Liver (tissue), 8 donors: ENCODE measurements at regions not wholly inside any gene's neighbourhood (a gene's known extent, or its start where the extent isn't known, plus 50 kb on each side); places are given as distances from the start of the nearest gene placed in this dataset.

ENCODE experiments used
- DNase-seq: peaks from one replicate; pipeline ENCODE4 v3.0.0-alpha.2; 2017; ENCODE audit warnings: low spot score
- H3K27ac ChIP-seq, 2 donors: one replicate each; pipeline ENCODE4 v1.7.0; 2013; ENCODE audit warnings: inconsistent platforms in 2 of 2, low read length in 2 of 2, control low read depth in 1 of 2, low read depth in 1 of 2, mild to moderate bottlenecking in 1 of 2
- H3K27me3 ChIP-seq, 4 donors: one replicate each; pipeline versions ENCODE4 v1.6.1 to v1.7.0; 2013; ENCODE audit warnings: low read length in 3 of 4, inconsistent platforms in 1 of 4, mild to moderate bottlenecking in 1 of 4, moderate library complexity in 1 of 4; ENCODE audit not compliant: control insufficient read depth in 4 of 4, insufficient read depth in 4 of 4
- H3K36me3 ChIP-seq, 4 donors: one replicate each; pipeline versions ENCODE4 v1.6.1 to v1.7.0; 2013; ENCODE audit warnings: low read length in 3 of 4, mild to moderate bottlenecking in 3 of 4, low read depth in 1 of 4, moderate library complexity in 1 of 4; ENCODE audit not compliant: control insufficient read depth in 4 of 4, insufficient read depth in 3 of 4
- H3K4me1 ChIP-seq, 4 donors: one replicate each; pipeline versions ENCODE4 v1.6.1 to v1.7.0; 2013; ENCODE audit warnings: low read length in 3 of 4, mild to moderate bottlenecking in 3 of 4, moderate library complexity in 1 of 4; ENCODE audit not compliant: control insufficient read depth in 4 of 4, insufficient read depth in 4 of 4
- H3K4me3 ChIP-seq, 3 donors: one replicate each; pipeline versions ENCODE4 v1.6.1 to v1.7.0; 2013; ENCODE audit warnings: low read length in 3 of 3, control low read depth in 1 of 3, low read depth in 1 of 3, mild to moderate bottlenecking in 1 of 3
- H3K9ac ChIP-seq, 2 donors: one replicate each; pipeline ENCODE4 v1.7.0; 2013; ENCODE audit warnings: low read length in 2 of 2, mild to moderate bottlenecking in 2 of 2, moderate library complexity in 2 of 2, control low read depth in 1 of 2, low read depth in 1 of 2
- H3K9me3 ChIP-seq, 4 donors: one replicate each; pipeline versions ENCODE4 v1.6.1 to v1.7.0; 2013; ENCODE audit warnings: low read length in 3 of 4; ENCODE audit not compliant: control insufficient read depth in 4 of 4
- FOXA1 ChIP-seq: IDR thresholded peaks from 2 replicates; pipeline ENCODE4 v1.6.1; 2016; ENCODE audit warnings: antibody characterized with exemption
- FOXA2 ChIP-seq: IDR thresholded peaks from 2 replicates; pipeline ENCODE4 v1.6.1; 2016; ENCODE audit warnings: antibody characterized with exemption
- GABPA ChIP-seq, 2 donors: IDR thresholded peaks in 1 of 2; conservative IDR thresholded peaks in 1 of 2; 2 replicates each; pipeline ENCODE4 v1.6.1; 2016; ENCODE audit warnings: antibody characterized with exemption in 2 of 2, mild to moderate bottlenecking in 1 of 2, moderate library complexity in 1 of 2
- HNF4A ChIP-seq, 2 donors: conservative IDR thresholded peaks; 2 replicates each; pipeline ENCODE4 v1.6.1; 2016; ENCODE audit warnings: antibody characterized with exemption in 2 of 2, mild to moderate bottlenecking in 2 of 2
- HNF4G ChIP-seq: IDR thresholded peaks from 2 replicates; pipeline ENCODE4 v1.6.1; 2016; ENCODE audit warnings: antibody characterized with exemption
- JUND ChIP-seq, 2 donors: IDR thresholded peaks; 2 replicates each; pipeline ENCODE4 v1.6.1; 2016; ENCODE audit warnings: antibody characterized with exemption in 2 of 2
- NR2F2 ChIP-seq: IDR thresholded peaks from 2 replicates; pipeline ENCODE4 v1.6.1; 2016; ENCODE audit warnings: antibody characterized with exemption
- RAD21 ChIP-seq, 2 donors: IDR thresholded peaks; 2 replicates each; pipeline ENCODE4 v1.6.1; 2016; ENCODE audit warnings: antibody characterized with exemption in 2 of 2, mild to moderate bottlenecking in 2 of 2
- RXRA ChIP-seq, 2 donors: IDR thresholded peaks; 2 replicates each; pipeline ENCODE4 v1.6.1; 2017 to 2018; ENCODE audit warnings: antibody characterized with exemption in 2 of 2, mild to moderate bottlenecking in 1 of 2
- SP1 ChIP-seq: IDR thresholded peaks from 2 replicates; pipeline ENCODE4 v1.6.1; 2018; ENCODE audit warnings: antibody characterized with exemption, mild to moderate bottlenecking
- TAF1 ChIP-seq: conservative IDR thresholded peaks from 2 replicates; pipeline ENCODE4 v1.6.1; 2016; ENCODE audit warnings: antibody characterized with exemption, mild to moderate bottlenecking
- YY1 ChIP-seq: IDR thresholded peaks from 2 replicates; pipeline ENCODE4 v1.6.1; 2016; ENCODE audit warnings: antibody characterized with exemption, mild to moderate bottlenecking
- WGBS: extraction: QIAGEN DNeasy Blood & Tissue Kit; methylation state at CpG from one replicate; pipeline ENCODE4 v1.1.7; 2013; 5-methylcytosine and 5-hydroxymethylcytosine counted together
- TF ChIP-seq, protein P1 (sequence below): fragments of 150-350 bp; IDR thresholded peaks from 2 replicates; pipeline ENCODE4 v1.5.1; 2017; ENCODE audit warnings: improper control_type of control experiment, low read depth, low read length; ENCODE audit not compliant: missing input control
- TF ChIP-seq, protein P2 (sequence below): IDR thresholded peaks from 2 replicates; pipeline ENCODE4 v1.6.1; 2016; ENCODE audit warnings: antibody characterized with exemption
- TF ChIP-seq, protein P3 (sequence below): IDR thresholded peaks from 2 replicates; pipeline ENCODE4 v1.6.1; 2016; ENCODE audit warnings: antibody characterized with exemption
- TF ChIP-seq, protein P4 (sequence below): IDR thresholded peaks from 2 replicates; pipeline ENCODE4 v1.6.1; 2016; ENCODE audit warnings: antibody characterized with exemption
- donor health status: healthy.
- donor health status: healthy.
- donor health status: healthy.
- donor health status: healthy.
- donor health status: healthy.

DNA sequence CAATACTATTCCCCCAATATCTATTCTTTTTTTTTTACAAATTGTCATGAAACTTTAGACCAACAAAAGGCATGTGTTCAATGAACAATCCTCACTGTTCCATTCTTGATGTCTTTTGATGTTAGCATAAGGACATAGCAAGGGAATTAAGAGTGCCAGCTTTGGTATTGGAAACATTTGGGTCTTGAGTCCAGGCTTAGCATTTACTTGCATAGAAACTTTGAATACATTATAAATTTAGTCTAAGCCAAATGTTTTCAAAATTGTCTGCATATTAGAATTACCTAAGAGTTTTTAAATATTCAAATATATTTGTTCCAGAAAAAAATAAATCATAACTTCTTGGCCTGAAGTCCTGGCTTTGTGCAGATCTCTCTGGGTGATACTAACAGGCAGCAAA is 406.5 kb downstream of the LRFN5 start (continued):
- TF ChIP-seq, protein P1, sequence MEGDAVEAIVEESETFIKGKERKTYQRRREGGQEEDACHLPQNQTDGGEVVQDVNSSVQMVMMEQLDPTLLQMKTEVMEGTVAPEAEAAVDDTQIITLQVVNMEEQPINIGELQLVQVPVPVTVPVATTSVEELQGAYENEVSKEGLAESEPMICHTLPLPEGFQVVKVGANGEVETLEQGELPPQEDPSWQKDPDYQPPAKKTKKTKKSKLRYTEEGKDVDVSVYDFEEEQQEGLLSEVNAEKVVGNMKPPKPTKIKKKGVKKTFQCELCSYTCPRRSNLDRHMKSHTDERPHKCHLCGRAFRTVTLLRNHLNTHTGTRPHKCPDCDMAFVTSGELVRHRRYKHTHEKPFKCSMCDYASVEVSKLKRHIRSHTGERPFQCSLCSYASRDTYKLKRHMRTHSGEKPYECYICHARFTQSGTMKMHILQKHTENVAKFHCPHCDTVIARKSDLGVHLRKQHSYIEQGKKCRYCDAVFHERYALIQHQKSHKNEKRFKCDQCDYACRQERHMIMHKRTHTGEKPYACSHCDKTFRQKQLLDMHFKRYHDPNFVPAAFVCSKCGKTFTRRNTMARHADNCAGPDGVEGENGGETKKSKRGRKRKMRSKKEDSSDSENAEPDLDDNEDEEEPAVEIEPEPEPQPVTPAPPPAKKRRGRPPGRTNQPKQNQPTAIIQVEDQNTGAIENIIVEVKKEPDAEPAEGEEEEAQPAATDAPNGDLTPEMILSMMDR, result no peak
- no peak for TF ChIP-seq HNF4G

DNA sequence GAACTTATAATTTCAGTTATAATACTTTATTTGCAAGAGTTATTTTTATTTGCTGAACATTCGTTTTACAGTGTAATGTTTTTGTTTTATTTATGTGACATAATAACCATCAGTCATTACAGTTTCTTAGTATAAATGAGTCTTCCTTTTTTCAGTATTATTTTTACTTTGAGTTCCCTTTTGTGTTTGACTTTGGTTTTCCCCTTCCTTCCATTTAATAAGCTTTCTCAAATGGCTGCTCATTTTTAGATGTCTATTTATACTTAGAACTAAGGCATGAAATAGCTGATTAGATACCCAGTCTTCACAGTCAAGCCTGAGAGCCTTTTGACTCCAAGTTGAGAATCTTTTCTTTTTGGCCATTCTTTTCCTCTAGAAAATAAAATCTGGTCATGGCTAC is 404.5 kb downstream of the LRFN5 start:
- Histone ChIP-seq H3K36me3 (no peaks in the 10 kb centered on the region), H3K27me3 (no peaks in the 10 kb centered on the region), H3K9ac (no peak overlapping the region), H3K9me3 (no peaks in the 10 kb centered on the region), H3K4me3 (no peak overlapping the region), H3K27ac (no peak overlapping the region), H3K4me1 (no peaks in the 10 kb centered on the region)
- TF ChIP-seq, protein P2, sequence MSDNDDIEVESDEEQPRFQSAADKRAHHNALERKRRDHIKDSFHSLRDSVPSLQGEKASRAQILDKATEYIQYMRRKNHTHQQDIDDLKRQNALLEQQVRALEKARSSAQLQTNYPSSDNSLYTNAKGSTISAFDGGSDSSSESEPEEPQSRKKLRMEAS, result no peak
- TF ChIP-seq SP1 (no peak), JUND (IDR thresholded peaks at IDR 0.05) (no peak)
- 18% methylated on average over 1 of the region's 1 CpG for WGBS
- DNase-seq, result no peak

DNA sequence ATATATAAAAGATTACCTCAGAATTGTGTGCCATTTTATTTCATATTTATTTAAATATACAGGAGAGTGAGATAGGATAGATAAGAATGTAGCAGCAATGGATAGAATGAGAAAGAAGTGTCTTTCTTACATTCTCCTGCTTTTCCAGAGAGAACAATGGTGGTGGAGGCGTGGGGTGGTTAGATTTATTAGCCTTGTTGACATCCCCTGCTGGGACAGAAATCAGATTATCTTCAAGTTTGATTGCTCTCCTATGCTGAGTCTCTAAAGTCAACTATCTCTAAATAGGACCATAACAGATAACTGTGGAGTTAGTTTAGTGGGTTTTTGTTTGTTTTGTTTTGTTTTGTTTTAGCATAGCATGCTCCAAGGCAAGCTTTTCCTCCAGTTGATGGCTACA is 397.6 kb downstream of the LRFN5 start:
- Histone ChIP-seq H3K4me1 (no peaks in the 10 kb centered on the region), H3K36me3 (no peaks in the 10 kb centered on the region), H3K9ac (no peak overlapping the region), H3K4me3 (no peak overlapping the region), H3K27ac (no peak overlapping the region), H3K9me3 (no peaks in the 10 kb centered on the region), H3K27me3 (no peaks in the 10 kb centered on the region)
- WGBS, result 26% methylated on average over 1 of the region's 1 CpG
- no peak for DNase-seq
- no peak for TF ChIP-seq TAF1
- no peak for TF ChIP-seq HNF4G
- no peak for TF ChIP-seq RXRA (IDR thresholded peaks at IDR 0.05)
- TF ChIP-seq GABPA (IDR thresholded peaks at IDR 0.05 in 1 of 2, conservative IDR thresholded peaks at IDR 0.05 in 1 of 2), result no peak
- TF ChIP-seq, protein P3, sequence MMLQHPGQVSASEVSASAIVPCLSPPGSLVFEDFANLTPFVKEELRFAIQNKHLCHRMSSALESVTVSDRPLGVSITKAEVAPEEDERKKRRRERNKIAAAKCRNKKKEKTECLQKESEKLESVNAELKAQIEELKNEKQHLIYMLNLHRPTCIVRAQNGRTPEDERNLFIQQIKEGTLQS, result no peak
- no peak for TF ChIP-seq RAD21 (IDR thresholded peaks at IDR 0.05)
- TF ChIP-seq YY1, result no peak
- no peak for TF ChIP-seq FOXA2
- no peak for TF ChIP-seq SP1
- TF ChIP-seq NR2F2, result no peak
- no peak for TF ChIP-seq JUND (IDR thresholded peaks at IDR 0.05)
- no peak for TF ChIP-seq HNF4A (conservative IDR thresholded peaks at IDR 0.05)
- TF ChIP-seq FOXA1, result no peak

DNA sequence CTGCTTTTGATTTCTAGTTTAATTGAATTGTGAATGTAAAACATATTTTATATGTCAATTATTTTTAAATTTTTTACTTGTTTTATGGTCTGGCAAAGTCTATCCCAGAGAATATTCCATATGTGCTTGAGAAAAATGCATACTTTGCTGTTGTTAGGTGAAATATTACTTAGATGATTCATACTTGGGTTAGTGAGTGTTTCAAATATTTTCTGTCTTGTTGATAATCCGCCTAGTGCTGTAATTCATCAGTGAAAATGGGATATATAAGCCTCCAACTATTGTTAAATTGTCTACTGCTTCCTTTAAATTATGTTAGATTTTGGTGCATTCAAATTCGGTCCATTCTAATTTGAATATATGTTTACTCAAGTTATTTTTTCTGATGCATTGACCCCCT is 395.5 kb downstream of the LRFN5 start:
- no peaks in the 10 kb centered on the region for H3K36me3 ChIP-seq
- DNase-seq, result no peak
- 55% methylated on average over 2 of the region's 2 CpGs for WGBS
- H3K27ac ChIP-seq, result no peak overlapping the region
- no peaks in the 10 kb centered on the region for H3K9me3 ChIP-seq
- no peak overlapping the region for H3K9ac ChIP-seq
- H3K27me3 ChIP-seq, result no peaks in the 10 kb centered on the region
- H3K4me1 ChIP-seq, result no peaks in the 10 kb centered on the region
- H3K4me3 ChIP-seq, result no peak overlapping the region
- TF ChIP-seq, protein P4, sequence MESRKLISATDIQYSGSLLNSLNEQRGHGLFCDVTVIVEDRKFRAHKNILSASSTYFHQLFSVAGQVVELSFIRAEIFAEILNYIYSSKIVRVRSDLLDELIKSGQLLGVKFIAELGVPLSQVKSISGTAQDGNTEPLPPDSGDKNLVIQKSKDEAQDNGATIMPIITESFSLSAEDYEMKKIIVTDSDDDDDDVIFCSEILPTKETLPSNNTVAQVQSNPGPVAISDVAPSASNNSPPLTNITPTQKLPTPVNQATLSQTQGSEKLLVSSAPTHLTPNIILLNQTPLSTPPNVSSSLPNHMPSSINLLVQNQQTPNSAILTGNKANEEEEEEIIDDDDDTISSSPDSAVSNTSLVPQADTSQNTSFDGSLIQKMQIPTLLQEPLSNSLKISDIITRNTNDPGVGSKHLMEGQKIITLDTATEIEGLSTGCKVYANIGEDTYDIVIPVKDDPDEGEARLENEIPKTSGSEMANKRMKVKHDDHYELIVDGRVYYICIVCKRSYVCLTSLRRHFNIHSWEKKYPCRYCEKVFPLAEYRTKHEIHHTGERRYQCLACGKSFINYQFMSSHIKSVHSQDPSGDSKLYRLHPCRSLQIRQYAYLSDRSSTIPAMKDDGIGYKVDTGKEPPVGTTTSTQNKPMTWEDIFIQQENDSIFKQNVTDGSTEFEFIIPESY, result no peak
- TF ChIP-seq YY1, result no peak
- TF ChIP-seq, protein P3, result no peak
- TF ChIP-seq RAD21 (IDR thresholded peaks at IDR 0.05), result no peak
- TF ChIP-seq RXRA (IDR thresholded peaks at IDR 0.05), result no peak
- TF ChIP-seq, protein P1, result no peak
- no peak for TF ChIP-seq SP1
- TF ChIP-seq GABPA (IDR thresholded peaks at IDR 0.05 in 1 of 2, conservative IDR thresholded peaks at IDR 0.05 in 1 of 2), result no peak
- no peak for TF ChIP-seq FOXA1
- TF ChIP-seq JUND (IDR thresholded peaks at IDR 0.05), result no peak
